ENCODE measurements at regions not wholly inside any gene's neighbourhood (a gene's known extent, or its start where the extent isn't known, plus 50 kb on each side); places are given as distances from the start of the nearest gene placed in this dataset.

DNA sequence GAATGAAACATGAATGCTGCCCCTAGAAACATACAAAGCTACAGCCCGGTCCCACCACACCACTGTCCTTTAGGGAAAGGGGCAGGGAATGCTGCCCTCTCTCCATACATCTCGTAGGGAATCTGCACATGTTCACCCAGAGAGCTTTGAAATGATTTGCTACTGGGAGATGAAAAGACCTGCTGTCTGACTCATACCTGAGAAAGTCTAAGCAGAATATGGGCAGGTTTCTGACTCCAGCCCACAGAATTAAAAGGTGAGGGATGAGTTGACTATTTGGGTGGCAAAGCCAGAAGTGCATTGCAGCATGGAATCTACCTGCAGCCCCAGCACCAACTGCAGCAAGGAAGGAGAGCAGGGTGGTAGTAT lies 297.9 kb downstream of the TLE1 start:
- FAIRE-seq, result no peak
- BruUV-seq (replicated peaks), result no TSS peak
- Histone ChIP-seq H3K4me1 (replicated peaks in 1 of 2; ENCODE audit: control insufficient read depth in 2 of 2, insufficient read depth in 2 of 2, low read length in 2 of 2) (no peaks in the 10 kb centered on the region), H3K9me3 (replicated peaks; ENCODE audit: control insufficient read depth, insufficient read depth, low read depth, low read length) (no peaks in the 10 kb centered on the region), H3K4me3 (no peak overlapping the region), H3K9me1 (ENCODE audit: control insufficient read depth, insufficient read depth, low read length) (no peaks in the 10 kb centered on the region), H4K20me1 (replicated peaks; ENCODE audit: control insufficient read depth, insufficient read depth, low read length) (no peaks in the 10 kb centered on the region), H3K9ac (ENCODE audit: insufficient read depth in 1 of 2, low read depth in 2 of 2, low read length in 2 of 2) (no peak overlapping the region), H3K27me3 (ENCODE audit: control insufficient read depth in 2 of 2, insufficient read depth in 2 of 2, low read length in 2 of 2) (no peaks in the 10 kb centered on the region), H2AFZ (ENCODE audit: low read depth, low read length) (no peak overlapping the region), H3K79me2 (ENCODE audit: control insufficient read depth, insufficient read depth, low read length) (no peaks in the 10 kb centered on the region), H3K36me3 (ENCODE audit: control insufficient read depth, insufficient read depth, low read length) (no peaks in the 10 kb centered on the region), H3K27ac (ENCODE audit: extremely low read depth, low read depth, low read length) (no peak overlapping the region), H3K4me2 (ENCODE audit: insufficient read depth, low read length) (no peak overlapping the region)
- in situ Hi-C loops (cut with MboI) (no loop called here), intact Hi-C loops (cut with micrococcal nuclease) (no loop called here)
- ChIA-PET CTCF (ENCODE audit: low intra/inter-chr PET ratio) (no interaction called here), POLR2A (no interaction called here)
- DNase-seq (ENCODE audit: extremely low read depth in 1 of 4, low spot score in 3 of 4), result no peak
- TF ChIP-seq KLF16 (IDR thresholded peaks at IDR 0.05), result no peak
- WGBS (ENCODE audit: insufficient coverage, low coverage, missing lambda C conversion rate), result 0% methylated on average over 2 of the region's 2 CpGs
- ATAC-seq, result no peak

DNA sequence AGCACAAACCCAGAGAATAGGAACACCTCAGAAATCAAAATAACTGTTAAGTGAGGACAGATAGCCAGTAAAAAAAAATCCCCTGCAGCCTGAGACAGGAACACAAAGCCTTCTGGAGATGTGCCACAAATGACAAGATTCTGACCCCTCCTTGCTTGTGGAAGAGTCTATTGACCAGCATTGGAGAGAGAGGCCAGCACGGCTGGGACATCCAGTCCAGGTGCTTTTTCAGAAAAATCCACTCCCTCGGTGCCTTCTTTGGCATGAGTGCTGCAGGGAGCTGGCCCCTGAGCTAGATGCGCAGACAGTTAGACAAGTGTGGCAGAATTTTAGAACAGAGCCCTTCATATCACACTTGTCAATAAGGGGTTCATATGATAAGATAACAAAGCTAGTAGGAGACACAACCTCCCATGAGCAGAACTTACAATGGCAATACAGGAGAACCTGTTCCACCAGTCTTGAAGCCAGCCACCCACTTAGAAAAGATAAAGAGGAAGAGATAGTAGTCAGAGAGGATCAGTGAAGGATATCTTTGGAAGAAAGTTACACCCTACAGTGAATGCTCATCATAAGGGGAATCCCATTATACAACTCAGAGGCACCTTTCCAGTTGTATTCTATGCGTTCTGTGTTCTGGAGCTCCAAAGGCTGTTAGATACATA lies 298.4 kb downstream of the TLE1 start:
- intact Hi-C loops (cut with micrococcal nuclease), result no loop called here
- Histone ChIP-seq H3K27ac (ENCODE audit: extremely low read depth, low read depth, low read length) (no peak overlapping the region), H3K27me3 (ENCODE audit: control insufficient read depth in 2 of 2, insufficient read depth in 2 of 2, low read length in 2 of 2) (no peaks in the 10 kb centered on the region), H2AFZ (ENCODE audit: low read depth, low read length) (no peak overlapping the region), H3K79me2 (ENCODE audit: control insufficient read depth, insufficient read depth, low read length) (no peaks in the 10 kb centered on the region), H3K9me1 (ENCODE audit: control insufficient read depth, insufficient read depth, low read length) (no peaks in the 10 kb centered on the region), H3K9me3 (replicated peaks; ENCODE audit: control insufficient read depth, insufficient read depth, low read depth, low read length) (no peaks in the 10 kb centered on the region), H3K4me2 (ENCODE audit: insufficient read depth, low read length) (no peak overlapping the region), H3K4me1 (replicated peaks in 1 of 2; ENCODE audit: control insufficient read depth in 2 of 2, insufficient read depth in 2 of 2, low read length in 2 of 2) (no peaks in the 10 kb centered on the region), H4K20me1 (replicated peaks; ENCODE audit: control insufficient read depth, insufficient read depth, low read length) (no peaks in the 10 kb centered on the region), H3K36me3 (ENCODE audit: control insufficient read depth, insufficient read depth, low read length) (no peaks in the 10 kb centered on the region), H3K9ac (ENCODE audit: insufficient read depth in 1 of 2, low read depth in 2 of 2, low read length in 2 of 2) (no peak overlapping the region), H3K4me3 (no peak overlapping the region)
- no TSS peak for BruUV-seq (replicated peaks)
- 13% methylated on average over 3 of the region's 4 CpGs for WGBS (ENCODE audit: insufficient coverage, low coverage, missing lambda C conversion rate)
- DNase-seq (ENCODE audit: extremely low read depth in 1 of 4, low spot score in 3 of 4) (no peak), ATAC-seq (no peak), FAIRE-seq (no peak)
- in situ Hi-C loops (cut with MboI), result no loop called here
- POLR2A ChIA-PET, result no interaction called here
- CTCF ChIA-PET (ENCODE audit: low intra/inter-chr PET ratio), result no interaction called here
- TF ChIP-seq KDM1A (IDR thresholded peaks at IDR 0.05) (no peak), ATF1 (CRISPR knock-in tag; IDR thresholded peaks at IDR 0.05) (no peak), ATF1 (tag; IDR thresholded peaks at IDR 0.05) (no peak), TAF1 (IDR thresholded peaks at IDR 0.05; ENCODE audit: control insufficient read depth, extremely low read depth, insufficient read depth, low read length, severe bottlenecking) (no peak), CBFA2T2 (conservative IDR thresholded peaks at IDR 0.05) (no peak), BMI1 (IDR thresholded peaks at IDR 0.05; ENCODE audit: low read length) (no peak), EZH2 (IDR thresholded peaks at IDR 0.05; ENCODE audit: borderline replicate concordance, low read depth, low read length) (no peak), CHD1 (IDR thresholded peaks at IDR 0.05; ENCODE audit: low read length) (no peak)
- TF ChIP-seq, protein P1, sequence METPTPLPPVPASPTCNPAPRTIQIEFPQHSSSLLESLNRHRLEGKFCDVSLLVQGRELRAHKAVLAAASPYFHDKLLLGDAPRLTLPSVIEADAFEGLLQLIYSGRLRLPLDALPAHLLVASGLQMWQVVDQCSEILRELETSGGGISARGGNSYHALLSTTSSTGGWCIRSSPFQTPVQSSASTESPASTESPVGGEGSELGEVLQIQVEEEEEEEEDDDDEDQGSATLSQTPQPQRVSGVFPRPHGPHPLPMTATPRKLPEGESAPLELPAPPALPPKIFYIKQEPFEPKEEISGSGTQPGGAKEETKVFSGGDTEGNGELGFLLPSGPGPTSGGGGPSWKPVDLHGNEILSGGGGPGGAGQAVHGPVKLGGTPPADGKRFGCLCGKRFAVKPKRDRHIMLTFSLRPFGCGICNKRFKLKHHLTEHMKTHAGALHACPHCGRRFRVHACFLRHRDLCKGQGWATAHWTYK (CRISPR knock-in tag; IDR thresholded peaks at IDR 0.05), result no peak
